Spinal cord (tissue), 9 donors: ENCODE measurements at regions not wholly inside any gene's neighbourhood (a gene's known extent, or its start where the extent isn't known, plus 50 kb on each side); places are given as distances from the start of the nearest gene placed in this dataset.

ENCODE experiments used
- DNase-seq, 6 donors: peaks; one replicate each; pipeline versions ENCODE4 v3.0.0 to v3.0.0-alpha.2; 2013 to 2015; ENCODE audit warnings: low spot score in 6 of 6, low read depth in 4 of 6
- H3K27ac ChIP-seq: one replicate; pipeline ENCODE4 v1.5.1; 2013; ENCODE audit warnings: low read depth, low read length, control low read depth
- H3K27me3 ChIP-seq: one replicate; pipeline ENCODE4 v1.6.1; 2013; ENCODE audit warnings: low read length; ENCODE audit not compliant: control insufficient read depth, insufficient read depth
- H3K36me3 ChIP-seq: one replicate; pipeline ENCODE4 v1.6.1; 2013; ENCODE audit warnings: low read length; ENCODE audit not compliant: control insufficient read depth, insufficient read depth
- H3K4me1 ChIP-seq: one replicate; pipeline ENCODE4 v1.6.1; 2013; ENCODE audit warnings: low read length; ENCODE audit not compliant: control insufficient read depth, insufficient read depth
- H3K4me3 ChIP-seq: one replicate; pipeline ENCODE4 v1.5.1; 2013; ENCODE audit warnings: low read depth, low read length, control low read depth
- H3K9me3 ChIP-seq: one replicate; pipeline ENCODE4 v1.6.1; 2013; ENCODE audit warnings: low read length; ENCODE audit not compliant: control insufficient read depth, insufficient read depth
- WGBS: methylation state at CpG from one replicate; pipeline ENCODE4 v1.1.5; 2013; ENCODE audit warnings: missing lambda C conversion rate; ENCODE audit not compliant: insufficient coverage; 5-methylcytosine and 5-hydroxymethylcytosine counted together
- donor health status: healthy.

- no peaks in the 10 kb centered on the region for H3K4me1 ChIP-seq
- H3K36me3 ChIP-seq, result no peaks in the 10 kb centered on the region
- no peaks in the 10 kb centered on the region for H3K27me3 ChIP-seq
- no peak overlapping the region for H3K27ac ChIP-seq
- H3K9me3 ChIP-seq, result no peaks in the 10 kb centered on the region
- DNase-seq, result peak in 5 of 6 donors; percentile 7 to 87 (median 19)
- H3K4me3 ChIP-seq, result no peak overlapping the region
- no CpG with 5 or more reads among the region's 2 CpGs for WGBS
Observed at GRCh38 chr12:74412606-74413230, 124.9 kb upstream of the ATXN7L3B start.

- Histone ChIP-seq H3K27me3 (no peaks in the 10 kb centered on the region), H3K4me3 (no peak overlapping the region), H3K27ac (no peak overlapping the region), H3K36me3 (no peaks in the 10 kb centered on the region), H3K9me3 (no peaks in the 10 kb centered on the region), H3K4me1 (no peaks in the 10 kb centered on the region)
- DNase-seq, result peak in 5 of 6 donors; percentile 13 to 85 (median 25)
Observed at GRCh38 chr12:74415633-74416032, 122.0 kb upstream of the ATXN7L3B start.

GRCh38 chr12:74418573-74418972 is 119.1 kb upstream of the ATXN7L3B start:
- no peaks in the 10 kb centered on the region for H3K4me1 ChIP-seq
- H3K36me3 ChIP-seq, result no peaks in the 10 kb centered on the region
- H3K27ac ChIP-seq, result no peak overlapping the region
- H3K4me3 ChIP-seq, result no peak overlapping the region
- H3K27me3 ChIP-seq, result no peaks in the 10 kb centered on the region
- DNase-seq, result no peak
- no CpG with 5 or more reads among the region's 1 CpG for WGBS
- no peaks in the 10 kb centered on the region for H3K9me3 ChIP-seq

- Histone ChIP-seq H3K36me3 (no peaks in the 10 kb centered on the region), H3K27me3 (no peaks in the 10 kb centered on the region), H3K4me1 (no peaks in the 10 kb centered on the region), H3K4me3 (no peak overlapping the region), H3K27ac (no peak overlapping the region), H3K9me3 (no peaks in the 10 kb centered on the region)
- WGBS, result no CpG with 5 or more reads among the region's 1 CpG
- peak in 1 of 6 donors; percentile 12 for DNase-seq
Observed at GRCh38 chr12:74424778-74425177, 112.9 kb upstream of the ATXN7L3B start.

DNA sequence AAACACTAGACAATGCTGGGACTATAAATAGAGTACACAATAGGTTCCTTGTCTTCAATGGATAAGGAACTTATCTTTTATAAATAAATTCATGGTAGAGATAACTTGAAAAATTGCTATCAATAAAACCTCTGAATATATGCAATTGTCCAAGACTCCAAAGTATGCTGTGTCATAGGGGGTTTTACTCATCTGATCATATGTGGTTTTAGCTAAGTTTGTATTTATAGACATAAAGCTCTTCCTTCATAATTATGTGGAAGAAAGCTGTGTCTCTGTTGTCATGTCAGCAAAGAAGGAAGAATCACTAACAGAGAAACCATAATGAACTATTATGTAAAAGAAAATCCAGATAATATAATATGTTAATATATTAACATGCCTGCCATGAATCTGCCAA is 111.5 kb upstream of the ATXN7L3B start:
- Histone ChIP-seq H3K27me3 (no peaks in the 10 kb centered on the region), H3K4me1 (no peaks in the 10 kb centered on the region), H3K36me3 (no peaks in the 10 kb centered on the region), H3K9me3 (no peaks in the 10 kb centered on the region), H3K4me3 (no peak overlapping the region), H3K27ac (no peak overlapping the region)
- DNase-seq, result no peak

GRCh38 chr12:74429535-74429934 is 108.1 kb upstream of the ATXN7L3B start:
- H3K4me1 ChIP-seq, result no peaks in the 10 kb centered on the region
- H3K36me3 ChIP-seq, result no peaks in the 10 kb centered on the region
- H3K27me3 ChIP-seq, result no peaks in the 10 kb centered on the region
- DNase-seq, result no peak
- H3K9me3 ChIP-seq, result no peaks in the 10 kb centered on the region
- no peak overlapping the region for H3K27ac ChIP-seq
- no peak overlapping the region for H3K4me3 ChIP-seq

- Histone ChIP-seq H3K4me1 (no peaks in the 10 kb centered on the region), H3K27me3 (no peaks in the 10 kb centered on the region)
Observed at GRCh38 chr12:74431801-74432200, 105.8 kb upstream of the ATXN7L3B start.

DNA sequence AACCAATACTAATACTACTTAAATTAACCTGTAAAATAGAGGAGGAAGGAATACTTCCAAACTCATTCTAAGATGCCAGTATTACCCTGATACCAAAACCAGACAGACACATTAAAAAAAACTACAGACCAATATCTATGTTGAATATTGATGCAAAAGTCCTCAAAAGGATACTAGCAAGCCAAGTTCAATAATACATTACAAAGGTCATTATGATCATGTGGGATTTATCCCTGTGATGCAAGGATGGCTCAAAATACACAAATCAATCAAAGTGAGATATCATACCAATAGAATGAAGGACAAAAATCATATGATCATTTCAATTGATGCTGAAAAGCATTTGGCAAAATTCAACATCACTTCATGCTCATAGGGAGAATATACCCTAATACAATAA is 97.2 kb upstream of the ATXN7L3B start:
- Histone ChIP-seq H3K4me3 (no peak overlapping the region), H3K27me3 (no peaks in the 10 kb centered on the region), H3K27ac (no peak overlapping the region), H3K4me1 (no peaks in the 10 kb centered on the region), H3K9me3 (no peaks in the 10 kb centered on the region), H3K36me3 (no peaks in the 10 kb centered on the region)
- DNase-seq, result no peak

More at GRCh38 chr12:74431801-74432200, 105.8 kb upstream of the ATXN7L3B start:
- no peaks in the 10 kb centered on the region for H3K36me3 ChIP-seq
- no peak for DNase-seq
- H3K9me3 ChIP-seq, result no peaks in the 10 kb centered on the region
- no peak overlapping the region for H3K4me3 ChIP-seq
- 80% methylated on average over 1 of the region's 1 CpG for WGBS
- H3K27ac ChIP-seq, result no peak overlapping the region

- Histone ChIP-seq H3K4me3 (no peak overlapping the region), H3K36me3 (no peaks in the 10 kb centered on the region), H3K27ac (no peak overlapping the region), H3K27me3 (no peaks in the 10 kb centered on the region), H3K9me3 (no peaks in the 10 kb centered on the region), H3K4me1 (no peaks in the 10 kb centered on the region)
- WGBS, result 54% methylated on average over 4 of the region's 4 CpGs
- peak in 1 of 6 donors; percentile 45 for DNase-seq
Observed at GRCh38 chr12:74441872-74442271, 95.8 kb upstream of the ATXN7L3B start.

- DNase-seq, result no peak
- H3K4me3 ChIP-seq, result no peak overlapping the region
- no peak overlapping the region for H3K27ac ChIP-seq
- no peaks in the 10 kb centered on the region for H3K9me3 ChIP-seq
- no CpG with 5 or more reads among the region's 2 CpGs for WGBS
- no peaks in the 10 kb centered on the region for H3K4me1 ChIP-seq
- no peaks in the 10 kb centered on the region for H3K36me3 ChIP-seq
- H3K27me3 ChIP-seq, result no peaks in the 10 kb centered on the region
Observed at GRCh38 chr12:74446466-74446865, 91.2 kb upstream of the ATXN7L3B start.
